Peyer's patch (tissue), 4 donors: ENCODE measurements at regions not wholly inside any gene's neighbourhood (a gene's known extent, or its start where the extent isn't known, plus 50 kb on each side); places are given as distances from the start of the nearest gene placed in this dataset.

ENCODE experiments used
- POLR2A ChIP-seq, 2 donors: fragments of 450-650 bp; IDR thresholded peaks; one replicate each; pipeline ENCODE4 v1.5.1; 2017; ENCODE audit warnings: antibody characterized with exemption in 2 of 2, mild to moderate bottlenecking in 2 of 2, moderate library complexity in 2 of 2
- TF ChIP-seq, protein P1 (sequence below), 6 experiments: fragments of 450-650 bp in 4 of 6; fragments of 200-600 bp in 2 of 6; sonication (generic) in 1 of 6; IDR thresholded peaks; one replicate each; pipeline ENCODE4 v1.5.1; 2017 to 2019; ENCODE audit warnings: antibody characterized with exemption in 6 of 6, mild to moderate bottlenecking in 3 of 6, moderate library complexity in 1 of 6

DNA sequence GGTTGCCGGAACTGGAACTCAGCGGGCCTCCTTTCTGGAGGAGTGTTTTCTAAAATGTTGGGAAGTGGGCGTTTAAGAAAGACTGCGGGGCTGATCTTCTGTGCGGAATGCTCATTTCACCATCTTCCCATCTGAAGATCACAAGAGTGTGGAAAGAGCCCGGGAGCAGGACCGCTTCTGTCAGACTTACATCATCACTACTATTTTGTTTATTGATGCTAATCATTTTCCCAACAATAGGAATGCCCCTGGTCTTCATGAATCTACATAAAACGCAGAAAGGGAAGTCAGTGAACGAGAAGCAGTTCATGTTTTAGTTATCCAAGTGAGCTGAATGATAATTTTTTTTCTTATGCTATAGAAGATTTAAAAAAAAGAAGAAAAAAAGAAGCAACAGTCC, 447.8 kb upstream of the MKI67 start:
- TF ChIP-seq, protein P1, sequence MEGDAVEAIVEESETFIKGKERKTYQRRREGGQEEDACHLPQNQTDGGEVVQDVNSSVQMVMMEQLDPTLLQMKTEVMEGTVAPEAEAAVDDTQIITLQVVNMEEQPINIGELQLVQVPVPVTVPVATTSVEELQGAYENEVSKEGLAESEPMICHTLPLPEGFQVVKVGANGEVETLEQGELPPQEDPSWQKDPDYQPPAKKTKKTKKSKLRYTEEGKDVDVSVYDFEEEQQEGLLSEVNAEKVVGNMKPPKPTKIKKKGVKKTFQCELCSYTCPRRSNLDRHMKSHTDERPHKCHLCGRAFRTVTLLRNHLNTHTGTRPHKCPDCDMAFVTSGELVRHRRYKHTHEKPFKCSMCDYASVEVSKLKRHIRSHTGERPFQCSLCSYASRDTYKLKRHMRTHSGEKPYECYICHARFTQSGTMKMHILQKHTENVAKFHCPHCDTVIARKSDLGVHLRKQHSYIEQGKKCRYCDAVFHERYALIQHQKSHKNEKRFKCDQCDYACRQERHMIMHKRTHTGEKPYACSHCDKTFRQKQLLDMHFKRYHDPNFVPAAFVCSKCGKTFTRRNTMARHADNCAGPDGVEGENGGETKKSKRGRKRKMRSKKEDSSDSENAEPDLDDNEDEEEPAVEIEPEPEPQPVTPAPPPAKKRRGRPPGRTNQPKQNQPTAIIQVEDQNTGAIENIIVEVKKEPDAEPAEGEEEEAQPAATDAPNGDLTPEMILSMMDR (IDR thresholded peaks at IDR 0.05): no peak
- TF ChIP-seq POLR2A (IDR thresholded peaks at IDR 0.05): no peak
